HEK293T (cell line): ENCODE measurements at regions not wholly inside any gene's neighbourhood (a gene's known extent, or its start where the extent isn't known, plus 50 kb on each side); places are given as distances from the start of the nearest gene placed in this dataset.

Experiments used
- ARNT ChIP-seq: fragments of 450-650 bp; IDR thresholded peaks from 2 replicates; pipeline ENCODE4 v1.6.1; 2017; ENCODE audit warnings: mild to moderate bottlenecking
- BHLHE40 ChIP-seq: fragments of 450-650 bp; IDR thresholded peaks from 2 replicates; pipeline ENCODE4 v1.6.1; 2016; ENCODE audit warnings: mild to moderate bottlenecking, moderate library complexity, borderline replicate concordance
- CTBP1 ChIP-seq: fragments of 450-650 bp; IDR thresholded peaks from 2 replicates; pipeline ENCODE4 v1.6.1; 2016; ENCODE audit warnings: borderline replicate concordance
- FOXA1 ChIP-seq: fragments of 450-650 bp; IDR thresholded peaks from 2 replicates; pipeline ENCODE4 v1.6.1; 2016; ENCODE audit warnings: mild to moderate bottlenecking
- FOXK2 ChIP-seq: fragments of 450-650 bp; IDR thresholded peaks from 2 replicates; pipeline ENCODE4 v1.6.1; 2016; ENCODE audit warnings: mild to moderate bottlenecking
- FOXM1 ChIP-seq: fragments of 450-650 bp; IDR thresholded peaks from 2 replicates; pipeline ENCODE4 v1.6.1; 2017; ENCODE audit warnings: mild to moderate bottlenecking, borderline replicate concordance
- HDGF ChIP-seq: fragments of 450-650 bp; IDR thresholded peaks from 2 replicates; pipeline ENCODE4 v1.6.1; 2017; ENCODE audit warnings: antibody characterized with exemption, borderline replicate concordance
- L3MBTL2 ChIP-seq: fragments of 450-650 bp; conservative IDR thresholded peaks from 2 replicates; pipeline ENCODE4 v1.6.1; 2016; ENCODE audit warnings: mild to moderate bottlenecking
- LEF1 ChIP-seq: fragments of 450-650 bp; IDR thresholded peaks from 2 replicates; pipeline ENCODE4 v1.6.1; 2017; ENCODE audit warnings: mild to moderate bottlenecking, borderline replicate concordance
- PKNOX1 ChIP-seq: fragments of 450-650 bp; IDR thresholded peaks from 2 replicates; pipeline ENCODE4 v1.6.1; 2016
- SP1 ChIP-seq: fragments of 450-650 bp; IDR thresholded peaks from 2 replicates; pipeline ENCODE4 v1.6.1; 2017
- SUZ12 ChIP-seq: fragments of 450-650 bp; IDR thresholded peaks from 2 replicates; pipeline ENCODE4 v1.6.1; 2016; ENCODE audit warnings: mild to moderate bottlenecking
- ZNF384 ChIP-seq: fragments of 450-650 bp; IDR thresholded peaks from 2 replicates; pipeline ENCODE4 v1.6.1; 2016

GRCh38 chr15:88719654-88720053, 80.8 kb downstream of the ISG20 start:
- no peak for TF ChIP-seq FOXM1
- no peak for TF ChIP-seq FOXA1
- TF ChIP-seq FOXK2: no peak
- TF ChIP-seq BHLHE40: no peak
- no peak for TF ChIP-seq L3MBTL2
- TF ChIP-seq LEF1: no peak
- no peak for TF ChIP-seq SUZ12
- TF ChIP-seq PKNOX1: no peak
- no peak for TF ChIP-seq SP1
- TF ChIP-seq HDGF: no peak
- TF ChIP-seq ARNT: no peak
- TF ChIP-seq CTBP1: no peak
- no peak for TF ChIP-seq ZNF384
